ENCODE measurements at regions not wholly inside any gene's neighbourhood (a gene's known extent, or its start where the extent isn't known, plus 50 kb on each side); places are given as distances from the start of the nearest gene placed in this dataset.

- ATAC-seq = no peak
- no peak overlapping the region for H3K27ac Mint-ChIP-seq
- H3K27me3 Mint-ChIP-seq (ENCODE audit: low read depth in 2 of 2) = peaks cover 17 to 21% of the 10 kb centered on the region in 2 donors
- no peaks in the 10 kb centered on the region for H3K9me3 ChIP-seq (ENCODE audit: control insufficient read depth, insufficient read depth, low read length)
- H3K4me1 ChIP-seq (ENCODE audit: control insufficient read depth, insufficient read depth, low read length) = no peaks in the 10 kb centered on the region
- no peak overlapping the region for H3K4me3 ChIP-seq (ENCODE audit: low read length)
- no peak overlapping the region for H3K27ac ChIP-seq (ENCODE audit: low read length)
- no peak overlapping the region for H3K4me3 Mint-ChIP-seq
- TF ChIP-seq CTCF (IDR thresholded peaks at IDR 0.05) = no peak
- H3K9me3 Mint-ChIP-seq = no peaks in the 10 kb centered on the region
- H3K36me3 Mint-ChIP-seq = no peaks in the 10 kb centered on the region
- H3K36me3 ChIP-seq (ENCODE audit: control insufficient read depth, insufficient read depth, low read length) = no peaks in the 10 kb centered on the region
- H3K27me3 ChIP-seq (ENCODE audit: control insufficient read depth, insufficient read depth, low read length) = no peaks in the 10 kb centered on the region
- WGBS (ENCODE audit: insufficient coverage) = 83% methylated on average over 1 of the region's 1 CpG
- H3K4me1 Mint-ChIP-seq = no peaks in the 10 kb centered on the region
- no peak for DNase-seq
- intact Hi-C loops (cut with micrococcal nuclease) = no loop called here
These were observed 337.1 kb upstream of the AKR1E2 start for GRCh38 chr10:4488904-4489303.

GRCh38 chr10:4485636-4486035, 340.4 kb upstream of the AKR1E2 start:
- H3K36me3 ChIP-seq (ENCODE audit: control insufficient read depth, insufficient read depth, low read length) = no peaks in the 10 kb centered on the region
- TF ChIP-seq CTCF (IDR thresholded peaks at IDR 0.05) = no peak
- Mint-ChIP-seq H3K27ac (no peak overlapping the region), H3K4me1 (no peaks in the 10 kb centered on the region), H3K36me3 (no peaks in the 10 kb centered on the region), H3K27me3 (ENCODE audit: low read depth in 2 of 2) (peaks cover 7 to 8% of the 10 kb centered on the region in 2 donors), H3K4me3 (no peak overlapping the region), H3K9me3 (no peaks in the 10 kb centered on the region)
- DNase-seq = no peak
- WGBS (ENCODE audit: insufficient coverage) = 91% methylated on average over 3 of the region's 3 CpGs
- no peak overlapping the region for H3K27ac ChIP-seq (ENCODE audit: low read length)
- no peak for ATAC-seq
- intact Hi-C loops (cut with micrococcal nuclease) = no loop called here
- H3K9me3 ChIP-seq (ENCODE audit: control insufficient read depth, insufficient read depth, low read length) = no peaks in the 10 kb centered on the region
- H3K4me3 ChIP-seq (ENCODE audit: low read length) = no peak overlapping the region
- H3K27me3 ChIP-seq (ENCODE audit: control insufficient read depth, insufficient read depth, low read length) = no peaks in the 10 kb centered on the region
- no peaks in the 10 kb centered on the region for H3K4me1 ChIP-seq (ENCODE audit: control insufficient read depth, insufficient read depth, low read length)

- Histone ChIP-seq H3K9me3 (ENCODE audit: control insufficient read depth, insufficient read depth, low read length) (no peaks in the 10 kb centered on the region), H3K36me3 (ENCODE audit: control insufficient read depth, insufficient read depth, low read length) (no peaks in the 10 kb centered on the region), H3K4me1 (ENCODE audit: control insufficient read depth, insufficient read depth, low read length) (no peaks in the 10 kb centered on the region), H3K4me3 (ENCODE audit: low read length) (no peak overlapping the region), H3K27me3 (ENCODE audit: control insufficient read depth, insufficient read depth, low read length) (no peaks in the 10 kb centered on the region), H3K27ac (ENCODE audit: low read length) (no peak overlapping the region)
- Mint-ChIP-seq H3K4me1 (no peaks in the 10 kb centered on the region), H3K9me3 (no peaks in the 10 kb centered on the region), H3K36me3 (no peaks in the 10 kb centered on the region), H3K4me3 (no peak overlapping the region), H3K27me3 (ENCODE audit: low read depth in 2 of 2) (peaks cover 7 to 8% of the 10 kb centered on the region in 2 donors), H3K27ac (no peak overlapping the region)
- WGBS (ENCODE audit: insufficient coverage) = 86% methylated on average over 3 of the region's 4 CpGs
- no peak for TF ChIP-seq CTCF (IDR thresholded peaks at IDR 0.05)
- DNase-seq (no peak), ATAC-seq (no peak)
- intact Hi-C loops (cut with micrococcal nuclease) = no loop called here
These were observed 342.2 kb upstream of the AKR1E2 start for GRCh38 chr10:4483811-4484210.

GRCh38 chr10:4482659-4483058, 343.3 kb upstream of the AKR1E2 start:
- Histone ChIP-seq H3K36me3 (ENCODE audit: control insufficient read depth, insufficient read depth, low read length) (no peaks in the 10 kb centered on the region), H3K27ac (ENCODE audit: low read length) (no peak overlapping the region), H3K9me3 (ENCODE audit: control insufficient read depth, insufficient read depth, low read length) (no peaks in the 10 kb centered on the region), H3K4me3 (ENCODE audit: low read length) (no peak overlapping the region), H3K27me3 (ENCODE audit: control insufficient read depth, insufficient read depth, low read length) (no peaks in the 10 kb centered on the region), H3K4me1 (ENCODE audit: control insufficient read depth, insufficient read depth, low read length) (no peaks in the 10 kb centered on the region)
- Mint-ChIP-seq H3K36me3 (no peaks in the 10 kb centered on the region), H3K27me3 (ENCODE audit: low read depth in 2 of 2) (peaks cover 3 to 8% of the 10 kb centered on the region in 2 donors), H3K27ac (no peak overlapping the region), H3K4me3 (no peak overlapping the region), H3K4me1 (peaks cover 0 to 1% of the 10 kb centered on the region in 2 donors), H3K9me3 (no peaks in the 10 kb centered on the region)
- DNase-seq (no peak), ATAC-seq (no peak)
- no peak for TF ChIP-seq CTCF (IDR thresholded peaks at IDR 0.05)
- intact Hi-C loops (cut with micrococcal nuclease) = no loop called here

Data from natural killer cell (primary cell).